Muscle of leg (tissue), 3 donors: ENCODE measurements at regions not wholly inside any gene's neighbourhood (a gene's known extent, or its start where the extent isn't known, plus 50 kb on each side); places are given as distances from the start of the nearest gene placed in this dataset.

Experiments used
- DNase-seq: peaks from one replicate; pipeline ENCODE4 v3.0.0; 2013
- H3K27ac ChIP-seq: one replicate; pipeline ENCODE4 v1.5.1; 2013; ENCODE audit warnings: mild to moderate bottlenecking, low read length, control low read depth
- H3K27me3 ChIP-seq: one replicate; pipeline ENCODE4 v1.6.1; 2013; ENCODE audit warnings: low read length; ENCODE audit not compliant: control insufficient read depth, insufficient read depth
- H3K36me3 ChIP-seq: one replicate; pipeline ENCODE4 v1.6.1; 2013; ENCODE audit warnings: low read length; ENCODE audit not compliant: control insufficient read depth, insufficient read depth
- H3K4me1 ChIP-seq: one replicate; pipeline ENCODE4 v1.6.1; 2013; ENCODE audit warnings: low read length; ENCODE audit not compliant: control insufficient read depth, insufficient read depth
- H3K4me3 ChIP-seq: one replicate; pipeline ENCODE4 v1.5.1; 2013; ENCODE audit warnings: low read length, control low read depth
- H3K9me3 ChIP-seq: replicated peaks from 2 replicates; pipeline ENCODE4 v1.6.1; 2013; ENCODE audit warnings: low read depth, low read length; ENCODE audit not compliant: control insufficient read depth
- WGBS: methylation state at CpG from one replicate; pipeline ENCODE4 v1.1.5; 2013; ENCODE audit warnings: missing lambda C conversion rate; ENCODE audit not compliant: insufficient coverage; 5-methylcytosine and 5-hydroxymethylcytosine counted together

DNA sequence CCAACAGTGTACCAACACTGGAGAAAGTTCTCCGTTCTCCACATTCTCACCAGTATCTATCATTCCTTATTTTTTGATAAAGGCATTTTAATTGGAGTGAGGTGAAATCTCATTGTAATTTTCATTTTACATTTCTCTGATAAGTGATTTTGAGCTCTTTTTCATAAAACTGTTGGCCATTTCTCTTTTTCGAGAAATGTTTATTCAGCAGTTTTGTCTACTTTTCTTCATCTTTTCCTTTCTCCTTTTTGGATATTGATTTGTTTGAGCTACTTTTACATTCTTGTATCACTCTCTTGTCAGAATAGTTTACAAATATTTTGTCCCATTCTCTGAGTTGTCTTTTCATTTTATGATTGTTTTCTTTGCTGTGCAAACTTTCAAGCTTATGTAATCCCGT lies 555.2 kb downstream of the COL12A1 start:
- Histone ChIP-seq H3K9me3 (no peaks in the 10 kb centered on the region), H3K4me1 (no peaks in the 10 kb centered on the region), H3K27ac (no peak overlapping the region), H3K36me3 (no peaks in the 10 kb centered on the region), H3K27me3 (no peaks in the 10 kb centered on the region), H3K4me3 (no peak overlapping the region)
- no CpG with 5 or more reads among the region's 3 CpGs for WGBS
- DNase-seq: no peak

- Histone ChIP-seq H3K27ac (no peak overlapping the region), H3K4me1 (no peaks in the 10 kb centered on the region), H3K9me3 (no peaks in the 10 kb centered on the region), H3K4me3 (no peak overlapping the region), H3K36me3 (no peaks in the 10 kb centered on the region), H3K27me3 (no peaks in the 10 kb centered on the region)
- WGBS: 100% methylated on average over 1 of the region's 1 CpG
- no peak for DNase-seq
Observed at GRCh38 chr6:74646461-74646860, 559.4 kb downstream of the COL12A1 start.

GRCh38 chr6:74645108-74645849 lies 560.6 kb downstream of the COL12A1 start:
- no peaks in the 10 kb centered on the region for H3K9me3 ChIP-seq
- no peaks in the 10 kb centered on the region for H3K36me3 ChIP-seq
- H3K4me1 ChIP-seq: no peaks in the 10 kb centered on the region
- peak; percentile 49 for DNase-seq
- no peak overlapping the region for H3K27ac ChIP-seq
- H3K4me3 ChIP-seq: no peak overlapping the region
- no peaks in the 10 kb centered on the region for H3K27me3 ChIP-seq
- WGBS: 66% methylated on average over 4 of the region's 6 CpGs

GRCh38 chr6:74642101-74642500 lies 563.8 kb downstream of the COL12A1 start:
- Histone ChIP-seq H3K27me3 (no peaks in the 10 kb centered on the region), H3K9me3 (no peaks in the 10 kb centered on the region), H3K4me3 (no peak overlapping the region), H3K36me3 (no peaks in the 10 kb centered on the region), H3K27ac (no peak overlapping the region), H3K4me1 (no peaks in the 10 kb centered on the region)
- WGBS: 100% methylated on average over 2 of the region's 2 CpGs
- no peak for DNase-seq

GRCh38 chr6:74638412-74638811 lies 567.4 kb downstream of the COL12A1 start:
- DNase-seq: peak; percentile 66
- no peak overlapping the region for H3K4me3 ChIP-seq
- no peaks in the 10 kb centered on the region for H3K4me1 ChIP-seq
- no peak overlapping the region for H3K27ac ChIP-seq
- H3K27me3 ChIP-seq: no peaks in the 10 kb centered on the region
- no CpG with 5 or more reads among the region's 3 CpGs for WGBS
- no peaks in the 10 kb centered on the region for H3K36me3 ChIP-seq
- no peaks in the 10 kb centered on the region for H3K9me3 ChIP-seq

GRCh38 chr6:74632196-74632875 lies 573.5 kb downstream of the COL12A1 start:
- Histone ChIP-seq H3K27me3 (no peaks in the 10 kb centered on the region), H3K36me3 (no peaks in the 10 kb centered on the region), H3K4me1 (no peaks in the 10 kb centered on the region), H3K4me3 (no peak overlapping the region), H3K27ac (no peak overlapping the region), H3K9me3 (no peaks in the 10 kb centered on the region)
- 86% methylated on average over 1 of the region's 1 CpG for WGBS
- no peak for DNase-seq

- no peaks in the 10 kb centered on the region for H3K4me1 ChIP-seq
- no peak for DNase-seq
- WGBS: no CpG with 5 or more reads among the region's 2 CpGs
- no peaks in the 10 kb centered on the region for H3K27me3 ChIP-seq
- no peak overlapping the region for H3K27ac ChIP-seq
- no peaks in the 10 kb centered on the region for H3K9me3 ChIP-seq
- no peak overlapping the region for H3K4me3 ChIP-seq
- no peaks in the 10 kb centered on the region for H3K36me3 ChIP-seq
Observed at GRCh38 chr6:74631564-74631963, 574.3 kb downstream of the COL12A1 start.

DNA sequence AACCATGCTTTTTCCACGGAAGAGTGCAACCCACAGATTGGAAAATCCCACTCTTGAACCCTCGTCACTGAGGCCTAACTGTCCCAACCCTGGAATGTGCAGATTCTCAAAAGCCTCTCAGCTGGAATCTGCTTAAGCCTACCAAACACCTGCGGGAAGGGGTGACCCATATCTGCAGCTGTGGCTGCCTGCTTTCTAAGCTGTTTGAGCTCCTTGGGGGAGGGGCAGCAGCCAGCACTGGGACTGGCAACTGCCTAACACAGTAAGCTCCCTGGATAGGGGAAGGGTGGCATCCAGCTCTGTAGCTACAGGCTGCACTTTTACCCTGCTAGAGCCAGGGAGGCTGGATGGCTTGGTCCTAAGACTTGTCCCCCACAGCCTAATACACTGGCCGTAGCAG lies 579.6 kb downstream of the COL12A1 start:
- WGBS: 88% methylated on average over 3 of the region's 4 CpGs
- Histone ChIP-seq H3K9me3 (peaks cover 6% of the 10 kb centered on the region), H3K4me3 (no peak overlapping the region), H3K27ac (no peak overlapping the region), H3K4me1 (no peaks in the 10 kb centered on the region), H3K36me3 (no peaks in the 10 kb centered on the region), H3K27me3 (no peaks in the 10 kb centered on the region)
- DNase-seq: no peak

DNA sequence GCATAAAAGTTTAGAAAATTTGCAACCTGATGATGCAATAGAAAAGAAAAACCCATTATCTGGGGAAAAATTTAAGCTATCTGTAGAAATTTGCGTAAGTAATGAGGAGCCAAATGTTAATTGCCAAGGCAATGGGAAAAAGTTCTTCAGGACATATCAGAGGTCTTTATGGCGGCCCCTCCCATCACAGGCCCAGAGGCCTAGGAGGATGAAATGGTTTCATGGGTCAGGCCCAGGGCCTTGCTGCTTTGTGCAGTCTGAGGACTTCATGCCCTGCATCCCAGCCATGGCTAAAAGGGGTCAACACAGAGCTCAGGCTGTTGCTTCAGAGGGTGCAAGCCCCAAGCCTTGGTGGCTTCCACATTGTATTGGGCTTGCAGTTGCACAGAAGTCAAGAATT lies 582.8 kb downstream of the COL12A1 start:
- no peak overlapping the region for H3K27ac ChIP-seq
- H3K4me3 ChIP-seq: no peak overlapping the region
- WGBS: 79% methylated on average over 2 of the region's 2 CpGs
- H3K4me1 ChIP-seq: no peaks in the 10 kb centered on the region
- H3K27me3 ChIP-seq: no peaks in the 10 kb centered on the region
- no peaks in the 10 kb centered on the region for H3K36me3 ChIP-seq
- no peak for DNase-seq
- peaks cover 6% of the 10 kb centered on the region for H3K9me3 ChIP-seq

DNA sequence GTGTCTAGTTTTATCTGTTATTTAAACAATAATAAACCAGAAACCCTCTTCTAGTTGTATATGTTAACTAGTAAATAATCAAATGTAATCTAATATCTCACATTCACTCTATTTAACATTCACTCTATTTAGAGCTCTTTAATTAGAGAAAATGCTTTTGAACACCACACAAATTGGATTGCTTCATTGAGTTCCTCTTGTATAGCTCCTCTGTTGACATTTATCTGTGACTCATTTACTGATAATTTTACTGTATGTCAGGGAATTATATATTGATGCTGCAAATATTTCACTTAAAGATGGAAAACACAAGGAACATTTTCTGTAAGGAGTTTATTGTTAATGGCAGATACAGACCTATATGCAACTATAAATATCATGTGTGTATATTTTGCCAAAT lies 594.6 kb downstream of the COL12A1 start:
- H3K4me3 ChIP-seq: no peak overlapping the region
- H3K27me3 ChIP-seq: no peaks in the 10 kb centered on the region
- no peaks in the 10 kb centered on the region for H3K4me1 ChIP-seq
- no peak for DNase-seq
- no peak overlapping the region for H3K27ac ChIP-seq
- no peaks in the 10 kb centered on the region for H3K9me3 ChIP-seq
- no peaks in the 10 kb centered on the region for H3K36me3 ChIP-seq
